ENCODE measurements at regions not wholly inside any gene's neighbourhood (a gene's known extent, or its start where the extent isn't known, plus 50 kb on each side); places are given as distances from the start of the nearest gene placed in this dataset.

- POLR2A ChIA-PET, result no interaction called here
- WGBS (ENCODE audit: low lambda C conversion rate), result 68% methylated on average over 4 of the region's 9 CpGs
Observed at GRCh38 chr18:45437366-45437765, 177.9 kb upstream of the SLC14A2 start.

GRCh38 chr18:45439851-45440645 is 175.2 kb upstream of the SLC14A2 start:
- ChIA-PET CTCF (interaction anchor here (0.6 to 0.8 kb wide), 2 partner anchors 42 to 1207 kb away, joined by 3 to 4 read pairs; no protein-coding TSS in a partner anchor), POLR2A (no interaction called here)
- Histone ChIP-seq H3K27me3 (ENCODE audit: insufficient read depth) (no peaks in the 10 kb centered on the region), H3K9me3 (no peaks in the 10 kb centered on the region), H3K9ac (no peak overlapping the region), H3K36me3 (replicated peaks in 1 of 2; ENCODE audit: control insufficient read depth in 1 of 2, insufficient read depth in 2 of 2, low read length in 1 of 2) (no peaks in the 10 kb centered on the region), H3K4me2 (no peak overlapping the region), H3K79me2 (ENCODE audit: insufficient read depth) (no peaks in the 10 kb centered on the region), H2AFZ (ENCODE audit: low read depth) (no peak overlapping the region), H4K20me1 (ENCODE audit: insufficient read depth) (no peaks in the 10 kb centered on the region), H3F3A (replicated peaks; ENCODE audit: insufficient read depth) (no peaks in the 10 kb centered on the region), H3K4me1 (ENCODE audit: control insufficient read depth in 1 of 2, insufficient read depth in 2 of 2, low read depth in 1 of 2, low read length in 1 of 2) (no peaks in the 10 kb centered on the region), H3K4me3 (ENCODE audit: low read depth in 2 of 2, low read length in 1 of 2) (no peak overlapping the region), H3K9me2 (no peaks in the 10 kb centered on the region), H3K27ac (ENCODE audit: low read depth in 2 of 2, low read length in 1 of 2) (no peak overlapping the region)
- 49% methylated on average over 2 of the region's 2 CpGs for WGBS (ENCODE audit: low lambda C conversion rate)
- no peak for DNase-seq
- TF ChIP-seq RAD21 (IDR thresholded peaks at IDR 0.05; ENCODE audit: low read length), result no peak
- TF ChIP-seq SIN3A (IDR thresholded peaks at IDR 0.05; ENCODE audit: borderline replicate concordance, low read depth, low read length), result no peak
- TF ChIP-seq FOXJ3 (CRISPR knock-in tag; IDR thresholded peaks at IDR 0.05), result no peak
- TF ChIP-seq NRF1 (IDR thresholded peaks at IDR 0.05; ENCODE audit: low read depth, low read length), result no peak
- TF ChIP-seq MXI1 (IDR thresholded peaks at IDR 0.05; ENCODE audit: low read depth, low read length), result no peak

More at GRCh38 chr18:45437366-45437765, 177.9 kb upstream of the SLC14A2 start:
- CTCF ChIA-PET, result interaction anchor here (1.4 kb wide), 1 partner anchor 51 kb away, joined by 3 read pairs; no protein-coding TSS in a partner anchor
- Histone ChIP-seq H3F3A (replicated peaks; ENCODE audit: insufficient read depth) (no peaks in the 10 kb centered on the region), H3K27me3 (ENCODE audit: insufficient read depth) (no peaks in the 10 kb centered on the region), H4K20me1 (ENCODE audit: insufficient read depth) (no peaks in the 10 kb centered on the region), H3K9ac (no peak overlapping the region), H3K27ac (ENCODE audit: low read depth in 2 of 2, low read length in 1 of 2) (no peak overlapping the region), H3K9me2 (no peaks in the 10 kb centered on the region), H3K4me2 (no peak overlapping the region), H3K4me3 (ENCODE audit: low read depth in 2 of 2, low read length in 1 of 2) (no peak overlapping the region), H3K36me3 (replicated peaks in 1 of 2; ENCODE audit: control insufficient read depth in 1 of 2, insufficient read depth in 2 of 2, low read length in 1 of 2) (no peaks in the 10 kb centered on the region), H2AFZ (ENCODE audit: low read depth) (no peak overlapping the region), H3K4me1 (ENCODE audit: control insufficient read depth in 1 of 2, insufficient read depth in 2 of 2, low read depth in 1 of 2, low read length in 1 of 2) (no peaks in the 10 kb centered on the region), H3K79me2 (ENCODE audit: insufficient read depth) (no peaks in the 10 kb centered on the region), H3K9me3 (no peaks in the 10 kb centered on the region)
- no peak for DNase-seq
- TF ChIP-seq GABPA (IDR thresholded peaks at IDR 0.05; ENCODE audit: low read depth) (no peak), CHD2 (IDR thresholded peaks at IDR 0.05; ENCODE audit: low read length, partially characterized antibody) (no peak), FOSL2 (IDR thresholded peaks at IDR 0.05; ENCODE audit: borderline replicate concordance, low read depth) (no peak), TEAD4 (IDR thresholded peaks at IDR 0.05; ENCODE audit: borderline replicate concordance, insufficient read depth) (no peak), TCF12 (IDR thresholded peaks at IDR 0.05) (no peak), TAF1 (IDR thresholded peaks at IDR 0.05; ENCODE audit: borderline replicate concordance, low read depth, low read length) (no peak), MAX (IDR thresholded peaks at IDR 0.05; ENCODE audit: low read depth) (no peak)

Measured in SK-N-SH (cell line).